ENCODE measurements at regions not wholly inside any gene's neighbourhood (a gene's known extent, or its start where the extent isn't known, plus 50 kb on each side); places are given as distances from the start of the nearest gene placed in this dataset.

- DNase-seq (ENCODE audit: low spot score): no peak
- H3K27ac Mint-ChIP-seq (ENCODE audit: unreplicated experiment): no peak overlapping the region
- no peaks in the 10 kb centered on the region for H3K36me3 Mint-ChIP-seq (ENCODE audit: low read depth, unreplicated experiment)
- no peak overlapping the region for H3K4me3 Mint-ChIP-seq (ENCODE audit: unreplicated experiment)
- no peaks in the 10 kb centered on the region for H3K27me3 Mint-ChIP-seq (ENCODE audit: unreplicated experiment)
- no peaks in the 10 kb centered on the region for H3K9me3 Mint-ChIP-seq (ENCODE audit: unreplicated experiment)
- TF ChIP-seq CTCF (IDR thresholded peaks at IDR 0.05; ENCODE audit: unreplicated experiment): no peak
- peaks cover 4% of the 10 kb centered on the region for H3K4me1 Mint-ChIP-seq (ENCODE audit: unreplicated experiment)
Observed at GRCh38 chr3:22582266-22582665, 620.9 kb upstream of the UBE2E2 start.

- H3K9me3 Mint-ChIP-seq (ENCODE audit: unreplicated experiment): no peaks in the 10 kb centered on the region
Observed at GRCh38 chr3:22585504-22585903, 617.6 kb upstream of the UBE2E2 start.

GRCh38 chr3:22585911-22586310 is 617.2 kb upstream of the UBE2E2 start:
- H3K27me3 Mint-ChIP-seq (ENCODE audit: unreplicated experiment): no peaks in the 10 kb centered on the region
- no peak for DNase-seq (ENCODE audit: low spot score)
- H3K36me3 Mint-ChIP-seq (ENCODE audit: low read depth, unreplicated experiment): no peaks in the 10 kb centered on the region
- no peak overlapping the region for H3K4me3 Mint-ChIP-seq (ENCODE audit: unreplicated experiment)
- no peak overlapping the region for H3K27ac Mint-ChIP-seq (ENCODE audit: unreplicated experiment)
- no peaks in the 10 kb centered on the region for H3K9me3 Mint-ChIP-seq (ENCODE audit: unreplicated experiment)
- no peak for TF ChIP-seq CTCF (IDR thresholded peaks at IDR 0.05; ENCODE audit: unreplicated experiment)
- H3K4me1 Mint-ChIP-seq (ENCODE audit: unreplicated experiment): peaks cover 4% of the 10 kb centered on the region

More at GRCh38 chr3:22585504-22585903, 617.6 kb upstream of the UBE2E2 start:
- H3K36me3 Mint-ChIP-seq (ENCODE audit: low read depth, unreplicated experiment): no peaks in the 10 kb centered on the region
- H3K27ac Mint-ChIP-seq (ENCODE audit: unreplicated experiment): no peak overlapping the region
- H3K27me3 Mint-ChIP-seq (ENCODE audit: unreplicated experiment): no peaks in the 10 kb centered on the region
- H3K4me3 Mint-ChIP-seq (ENCODE audit: unreplicated experiment): no peak overlapping the region
- H3K4me1 Mint-ChIP-seq (ENCODE audit: unreplicated experiment): peaks cover 4% of the 10 kb centered on the region
- TF ChIP-seq CTCF (IDR thresholded peaks at IDR 0.05; ENCODE audit: unreplicated experiment): no peak
- DNase-seq (ENCODE audit: low spot score): no peak

- no peak for DNase-seq (ENCODE audit: low spot score)
- H3K4me1 Mint-ChIP-seq (ENCODE audit: unreplicated experiment): peaks cover 4% of the 10 kb centered on the region
- no peak overlapping the region for H3K4me3 Mint-ChIP-seq (ENCODE audit: unreplicated experiment)
- H3K9me3 Mint-ChIP-seq (ENCODE audit: unreplicated experiment): no peaks in the 10 kb centered on the region
- H3K27me3 Mint-ChIP-seq (ENCODE audit: unreplicated experiment): no peaks in the 10 kb centered on the region
- H3K27ac Mint-ChIP-seq (ENCODE audit: unreplicated experiment): no peak overlapping the region
- H3K36me3 Mint-ChIP-seq (ENCODE audit: low read depth, unreplicated experiment): no peaks in the 10 kb centered on the region
- TF ChIP-seq CTCF (IDR thresholded peaks at IDR 0.05; ENCODE audit: unreplicated experiment): no peak
Observed at GRCh38 chr3:22587446-22587845, 615.7 kb upstream of the UBE2E2 start.

GRCh38 chr3:22593638-22594037 is 609.5 kb upstream of the UBE2E2 start:
- no peak for TF ChIP-seq CTCF (IDR thresholded peaks at IDR 0.05; ENCODE audit: unreplicated experiment)
- no peak for DNase-seq (ENCODE audit: low spot score)
- Mint-ChIP-seq H3K36me3 (ENCODE audit: low read depth, unreplicated experiment) (no peaks in the 10 kb centered on the region), H3K27me3 (ENCODE audit: unreplicated experiment) (no peaks in the 10 kb centered on the region), H3K4me1 (ENCODE audit: unreplicated experiment) (no peaks in the 10 kb centered on the region), H3K4me3 (ENCODE audit: unreplicated experiment) (no peak overlapping the region), H3K9me3 (ENCODE audit: unreplicated experiment) (no peaks in the 10 kb centered on the region), H3K27ac (ENCODE audit: unreplicated experiment) (no peak overlapping the region)

All from endothelial cell (in vitro differentiated cells).